GF-D8 (cell line): ENCODE measurements at regions not wholly inside any gene's neighbourhood (a gene's known extent, or its start where the extent isn't known, plus 50 kb on each side); places are given as distances from the start of the nearest gene placed in this dataset.
"Not testable (repeated sequence)": the region's sequence is repeated elsewhere in the genome, so short reads cannot be mapped to it uniquely, and the experiment has no call there.

ENCODE experiments used
- DNase-seq: peaks from one replicate; lab custom pipeline; 2025; lab: John Stamatoyannopoulos, UW

DNA sequence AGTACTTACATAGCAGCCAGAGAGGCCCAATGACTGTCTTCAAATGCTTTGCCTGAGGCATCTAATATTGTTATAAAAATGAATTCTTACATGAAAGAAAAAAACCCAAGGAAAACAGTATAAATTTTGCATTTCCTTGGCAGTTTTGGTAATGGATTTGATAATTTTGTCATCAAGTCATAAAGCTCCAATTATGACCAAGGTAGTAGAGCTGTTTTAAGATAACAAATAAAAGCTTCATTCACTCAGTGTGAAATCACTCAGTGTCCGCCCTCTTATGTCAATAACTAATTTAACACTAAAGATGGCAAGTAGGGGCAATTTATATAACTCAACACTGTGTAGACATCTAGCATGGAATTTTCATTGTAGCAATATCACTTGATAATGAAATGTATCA, 193.9 kb downstream of the ANKRD7 start:
- no peak for DNase-seq

DNA sequence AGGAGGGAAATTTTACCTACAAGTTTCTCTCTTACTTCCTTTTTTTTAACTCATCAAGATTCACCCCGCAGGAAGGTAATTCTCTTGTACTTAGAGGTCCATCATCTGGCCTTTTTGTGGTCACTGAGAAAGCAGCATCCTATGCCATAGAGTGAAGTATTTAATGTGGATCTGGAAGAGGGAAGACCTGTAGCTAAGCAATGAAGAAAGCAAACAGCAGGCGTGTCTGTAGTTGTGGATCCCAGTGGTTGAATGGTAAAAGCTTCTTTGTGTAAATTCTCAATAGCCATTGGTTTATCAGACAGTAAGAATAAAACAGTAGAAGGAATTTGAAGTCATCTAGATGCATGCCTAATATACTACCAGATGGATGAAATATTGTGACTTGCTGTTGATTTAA, 196.4 kb downstream of the ANKRD7 start:
- no peak for DNase-seq

GRCh38 chr7:118429141-118429540, 204.6 kb downstream of the ANKRD7 start:
- no peak for DNase-seq

DNA sequence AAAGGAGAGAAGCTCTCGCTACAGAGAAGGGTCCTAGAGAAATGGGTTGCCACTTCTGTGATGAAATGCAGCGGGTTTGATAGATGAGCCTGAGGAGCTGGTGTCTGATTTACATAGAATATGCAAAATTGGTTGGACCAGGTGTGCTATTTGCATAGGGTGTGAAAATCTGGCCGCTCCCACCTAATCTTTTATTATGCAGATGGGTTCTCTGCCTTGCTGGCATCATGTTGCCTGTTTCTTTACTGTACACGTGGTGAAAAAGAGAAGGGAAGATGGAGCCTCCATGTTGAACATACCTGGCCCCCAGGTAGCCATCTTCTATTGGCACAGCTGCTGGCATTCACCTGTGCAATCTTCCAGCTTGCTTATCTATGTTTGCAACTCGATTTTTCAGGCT, 212.2 kb downstream of the ANKRD7 start:
- DNase-seq: no peak

DNA sequence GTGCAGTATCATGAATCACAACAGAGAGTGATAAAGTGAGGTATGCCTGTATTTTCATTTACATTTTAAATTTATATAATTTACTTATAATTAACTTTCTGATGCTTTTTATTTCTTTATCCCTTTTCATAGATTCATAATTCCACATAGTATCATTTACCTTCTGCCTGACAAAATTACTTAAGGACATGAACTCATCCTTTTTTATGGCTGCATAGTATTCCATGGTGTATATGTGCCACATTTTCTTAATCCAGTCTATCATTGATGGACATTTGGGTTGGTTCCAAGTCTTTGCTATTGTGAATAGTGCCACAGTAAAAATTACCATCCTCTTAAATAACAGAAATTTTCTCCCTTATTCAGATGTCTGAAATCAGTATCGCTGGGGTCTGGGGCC, 224.5 kb downstream of the ANKRD7 start:
- not testable (repeated sequence) for DNase-seq

DNA sequence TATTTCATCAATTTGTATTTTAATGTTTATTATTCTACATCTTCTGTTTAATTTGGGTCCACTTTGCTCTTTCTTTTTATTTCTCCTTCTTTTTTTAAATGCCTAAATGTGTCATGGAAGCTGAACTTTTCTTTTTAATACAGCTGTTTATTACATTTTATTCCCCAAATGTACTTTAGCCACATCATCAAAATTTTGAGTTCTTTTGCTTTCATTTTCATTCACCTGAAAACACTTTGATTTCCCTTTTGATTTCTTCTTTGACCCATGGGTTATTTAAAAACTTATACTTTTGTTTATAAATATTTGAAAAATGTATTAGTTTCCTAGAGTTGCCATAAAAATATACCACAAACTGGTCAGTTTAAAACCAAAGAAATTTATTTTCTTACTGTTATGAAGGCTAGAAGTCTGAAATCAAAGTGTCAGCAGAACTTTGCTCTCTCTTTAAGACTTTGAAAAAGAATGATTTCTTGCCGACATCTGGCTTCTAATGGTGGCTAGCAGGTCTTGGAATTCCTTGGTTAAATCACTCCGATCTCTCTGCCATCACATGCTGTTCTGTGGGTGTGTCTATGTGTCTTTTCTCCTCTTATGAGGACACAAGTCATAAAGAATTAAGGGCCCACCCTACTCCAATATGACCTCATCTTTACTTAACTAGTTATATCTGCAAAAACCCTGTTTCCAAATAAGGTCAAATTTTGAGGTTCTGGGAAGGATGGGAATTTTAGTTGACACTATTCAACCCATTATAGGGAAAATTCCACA, 225.5 kb downstream of the ANKRD7 start:
- no peak for DNase-seq

DNA sequence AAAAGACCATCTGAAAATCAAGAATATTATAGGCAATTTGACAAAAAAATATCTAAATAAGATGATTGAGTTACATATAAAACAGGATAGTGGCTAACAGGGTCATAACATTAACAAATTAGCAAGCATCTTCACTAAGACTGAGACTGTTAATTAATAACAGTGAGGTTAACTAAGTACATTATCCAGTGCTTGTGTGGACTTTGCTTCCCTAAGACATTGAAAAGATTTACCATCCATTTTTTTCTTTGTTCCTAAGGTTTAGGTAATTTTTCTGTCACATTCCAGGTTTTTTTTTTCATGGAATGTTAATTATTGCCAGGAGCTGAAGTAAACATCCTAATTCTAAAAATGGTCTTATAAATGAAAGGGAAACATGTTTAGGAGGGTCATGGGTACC, 227.6 kb downstream of the ANKRD7 start:
- no peak for DNase-seq

- DNase-seq: no peak
Observed at GRCh38 chr7:118467381-118467780, 242.9 kb downstream of the ANKRD7 start.

DNA sequence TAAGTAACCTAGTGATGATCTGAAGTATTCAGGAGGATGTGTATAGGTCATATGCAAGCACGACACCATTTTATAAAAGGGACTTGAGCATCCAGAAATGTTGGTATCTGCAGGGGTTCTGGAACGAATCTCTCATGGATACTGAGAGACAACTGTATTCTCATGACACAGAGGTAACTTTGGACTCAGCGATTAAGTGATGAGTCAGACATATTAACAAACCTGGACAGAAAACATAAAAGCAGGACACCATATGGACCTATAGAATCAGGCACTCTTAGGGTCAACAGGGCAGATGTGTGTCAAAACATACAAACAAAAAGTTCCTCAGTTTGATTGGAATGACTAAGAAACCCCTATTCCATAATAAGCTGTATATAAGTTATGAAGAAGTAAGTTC, 248.1 kb downstream of the ANKRD7 start:
- DNase-seq: no peak

DNA sequence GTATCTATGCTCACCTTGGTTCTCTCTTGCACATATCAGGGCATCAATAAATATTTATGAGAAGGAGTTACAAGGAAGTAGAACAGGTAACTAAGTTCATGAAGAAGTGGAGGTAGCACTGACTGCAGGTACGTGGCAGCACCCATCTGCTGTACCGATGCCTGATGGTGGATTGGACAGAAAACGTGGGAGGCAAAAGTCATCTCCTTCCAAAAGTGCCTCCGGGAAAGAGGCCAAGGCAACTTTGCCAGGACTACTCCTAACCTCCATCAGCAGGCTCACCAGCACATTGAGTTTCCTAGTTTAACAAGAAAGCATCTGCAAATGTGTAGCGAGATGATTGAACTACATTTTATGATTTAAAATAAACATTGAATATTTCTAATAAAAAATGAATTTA, 248.8 kb downstream of the ANKRD7 start:
- no peak for DNase-seq

GRCh38 chr7:118476036-118476435, 251.5 kb downstream of the ANKRD7 start:
- DNase-seq: no peak

- no peak for DNase-seq
Observed at GRCh38 chr7:118477036-118477435, 252.5 kb downstream of the ANKRD7 start.

GRCh38 chr7:118478236-118478635, 253.7 kb downstream of the ANKRD7 start:
- DNase-seq: no peak

DNA sequence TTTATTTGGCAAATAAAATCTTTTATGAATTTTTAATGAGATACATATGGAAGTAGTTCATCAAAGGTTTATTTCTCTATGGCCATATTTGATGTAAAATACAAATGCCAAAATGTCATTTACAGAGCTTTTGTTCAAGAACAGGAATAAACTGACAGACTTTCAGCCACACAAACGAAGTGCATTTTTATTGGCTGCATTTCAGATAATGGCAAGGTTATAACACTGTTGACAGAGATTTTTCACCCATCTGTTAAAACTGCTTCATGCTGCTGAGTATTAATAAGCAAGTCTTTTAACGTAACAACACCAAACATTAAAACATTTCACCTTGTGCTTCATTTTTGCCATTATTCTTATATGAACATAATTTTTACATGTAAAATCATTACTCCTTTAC, 254.4 kb downstream of the ANKRD7 start:
- no peak for DNase-seq

GRCh38 chr7:118492466-118492865, 268.0 kb downstream of the ANKRD7 start:
- DNase-seq: no peak

- no peak for DNase-seq
Observed at GRCh38 chr7:118496138-118496644, 271.7 kb downstream of the ANKRD7 start.

GRCh38 chr7:118502235-118502634, 277.7 kb downstream of the ANKRD7 start:
- DNase-seq: no peak

GRCh38 chr7:118511146-118511545, 286.6 kb downstream of the ANKRD7 start:
- DNase-seq: no peak

- no peak for DNase-seq
Observed at GRCh38 chr7:118517275-118517674, 292.8 kb downstream of the ANKRD7 start.

DNA sequence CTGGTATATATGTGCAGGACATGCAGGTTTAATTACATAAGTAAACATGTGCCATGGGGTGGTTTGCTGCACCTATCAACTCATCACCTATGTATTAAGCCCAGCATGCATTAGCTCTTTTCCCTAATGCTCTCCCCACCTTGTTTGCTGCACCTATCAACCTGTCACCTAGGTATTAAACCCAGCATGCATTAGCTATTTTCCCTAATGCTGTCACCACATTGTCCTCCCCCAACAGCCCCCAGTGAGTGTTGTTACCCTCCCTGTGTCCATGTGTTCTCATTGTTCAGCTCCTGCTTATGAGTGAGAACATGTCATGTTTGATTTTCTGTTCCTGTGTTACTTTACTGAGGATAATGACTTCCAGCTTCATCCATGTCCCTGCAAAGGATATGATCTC, 300.5 kb downstream of the ANKRD7 start:
- no peak for DNase-seq

DNA sequence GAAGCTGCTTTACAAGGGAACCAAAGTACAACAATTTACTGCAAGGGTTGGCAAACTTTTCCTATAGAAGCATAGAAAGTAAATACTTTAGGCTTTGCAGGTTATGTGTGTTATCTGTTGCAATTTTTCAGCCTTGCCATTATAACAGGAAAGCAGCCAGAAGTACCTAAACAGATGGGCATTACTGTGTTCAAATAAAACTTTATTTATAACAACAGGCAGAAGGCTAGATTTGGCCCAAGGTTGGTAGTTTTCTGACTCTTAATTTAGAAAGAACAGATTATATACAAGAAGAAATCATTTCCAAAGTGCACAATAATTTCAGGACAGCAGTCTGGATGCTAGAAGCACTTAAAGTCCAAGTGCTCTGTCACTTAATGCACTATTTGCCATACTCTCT, 307.1 kb downstream of the ANKRD7 start:
- DNase-seq: no peak

DNA sequence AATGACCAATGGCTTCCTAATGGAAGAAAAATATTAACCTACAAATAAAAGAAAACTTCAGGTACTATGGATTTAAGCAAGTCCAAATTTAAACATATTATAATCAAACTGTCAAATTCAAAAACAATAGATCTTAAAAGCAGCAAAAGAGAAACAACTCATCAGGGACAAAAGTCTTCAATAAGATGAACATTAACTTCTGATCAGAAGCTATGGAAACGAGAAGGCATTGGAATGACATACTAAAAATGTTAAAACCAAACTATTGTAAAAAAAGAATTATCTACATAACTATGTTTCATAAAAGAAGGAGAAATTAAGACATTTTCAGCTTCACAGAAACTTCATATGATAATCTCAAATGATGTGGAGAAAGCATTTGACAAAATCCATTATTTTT, 334.7 kb downstream of the ANKRD7 start:
- DNase-seq: no peak

- DNase-seq: no peak
Observed at GRCh38 chr7:118563311-118563710, 338.8 kb downstream of the ANKRD7 start.

GRCh38 chr7:118572604-118573003, 348.1 kb downstream of the ANKRD7 start:
- no peak for DNase-seq
